GM23338 (cell line): ENCODE measurements at regions not wholly inside any gene's neighbourhood (a gene's known extent, or its start where the extent isn't known, plus 50 kb on each side); places are given as distances from the start of the nearest gene placed in this dataset.

ENCODE experiments used
- ATAC-seq: fragments of 200-7000 bp; cut with Tn5 transposase; 3 replicates; pipeline ENCODE4 v1.9.1; 2020
- DNase-seq: peaks from one replicate; pipeline ENCODE4 v3.0.0-alpha.2; 2015; ENCODE audit warnings: low spot score
- H2AFZ ChIP-seq: fragments of 200-600 bp; sonication (generic); 2 replicates; pipeline ENCODE4 v1.8.0; 2016; ENCODE audit warnings: antibody characterized with exemption, mild to moderate bottlenecking, moderate library complexity
- H3F3A ChIP-seq: fragments of 200-600 bp; sonication (generic); replicated peaks from 2 replicates; pipeline ENCODE4 v1.8.0; 2017; ENCODE audit warnings: antibody characterized with exemption, mixed run types, low read depth
- H3K27ac ChIP-seq: fragments of 200-600 bp; sonication (generic); 2 replicates; pipeline ENCODE4 v1.6.1; 2016; ENCODE audit warnings: low read depth
- H3K27me3 ChIP-seq: fragments of 200-600 bp; sonication (generic); 2 replicates; pipeline ENCODE4 v1.8.0; 2016; ENCODE audit warnings: mild to moderate bottlenecking, mixed run types, moderate library complexity; ENCODE audit not compliant: insufficient read depth
- H3K36me3 ChIP-seq: fragments of 200-600 bp; sonication (generic); 2 replicates; pipeline ENCODE4 v1.8.0; 2016; ENCODE audit warnings: mild to moderate bottlenecking; ENCODE audit not compliant: insufficient read depth
- H3K4me1 ChIP-seq: fragments of 200-600 bp; sonication (generic); 2 replicates; pipeline ENCODE4 v1.8.0; 2016; ENCODE audit warnings: mild to moderate bottlenecking, moderate library complexity; ENCODE audit not compliant: insufficient read depth
- H3K4me2 ChIP-seq: fragments of 200-600 bp; sonication (generic); 2 replicates; pipeline ENCODE4 v1.7.1; 2017; ENCODE audit warnings: mixed run types
- H3K4me3 ChIP-seq: fragments of 200-600 bp; sonication (generic); 2 replicates; pipeline ENCODE4 v1.6.1; 2016; ENCODE audit warnings: mixed run types
- H3K79me2 ChIP-seq: fragments of 200-600 bp; sonication (generic); replicated peaks from 2 replicates; pipeline ENCODE4 v1.8.0; 2017; ENCODE audit warnings: mild to moderate bottlenecking; ENCODE audit not compliant: insufficient read depth
- H3K9me2 ChIP-seq: fragments of 200-600 bp; sonication (generic); 2 replicates; pipeline ENCODE4 v1.8.0; 2017; ENCODE audit not compliant: insufficient read depth
- H4K20me1 ChIP-seq: fragments of 200-600 bp; sonication (generic); replicated peaks from 2 replicates; pipeline ENCODE4 v1.8.0; 2017; ENCODE audit warnings: mild to moderate bottlenecking; ENCODE audit not compliant: insufficient read depth
- H3K27ac Mint-ChIP-seq: 2 replicates; pipeline ENCODE4 v1.8.0; 2020; ENCODE audit warnings: inconsistent platforms, mild to moderate bottlenecking, moderate library complexity, mixed read lengths
- H3K27me3 Mint-ChIP-seq: 3 replicates; pipeline ENCODE4 v1.8.0; 2022; ENCODE audit warnings: low read depth, mild to moderate bottlenecking, moderate library complexity, mixed read lengths, inconsistent platforms; ENCODE audit not compliant: insufficient read depth, poor library complexity
- H3K36me3 Mint-ChIP-seq: 3 replicates; pipeline ENCODE4 v1.8.0; 2021; ENCODE audit warnings: low read depth, mild to moderate bottlenecking, inconsistent platforms, moderate library complexity, mixed read lengths
- H3K4me1 Mint-ChIP-seq: 3 replicates; pipeline ENCODE4 v1.8.0; 2020; ENCODE audit warnings: mild to moderate bottlenecking, inconsistent platforms, mixed read lengths
- H3K4me3 Mint-ChIP-seq: 3 replicates; pipeline ENCODE4 v1.8.0; 2021; ENCODE audit warnings: moderate library complexity, mild to moderate bottlenecking, inconsistent platforms, mixed read lengths
- H3K9me3 Mint-ChIP-seq: 3 replicates; pipeline ENCODE4 v1.8.0; 2020; ENCODE audit warnings: moderate library complexity, mild to moderate bottlenecking, inconsistent platforms, mixed read lengths
- CREB1 ChIP-seq: fragments of 250-450 bp; sonication (Bioruptor Pico); IDR thresholded peaks from 2 replicates; pipeline ENCODE4 v1.5.0; 2020; ENCODE audit warnings: low read depth, mild to moderate bottlenecking, moderate library complexity
- EZH2 ChIP-seq: fragments of 200-600 bp; sonication (generic); IDR thresholded peaks from one replicate; pipeline ENCODE4 v1.8.0; 2017; ENCODE audit warnings: antibody characterized with exemption, mild to moderate bottlenecking, low read depth; ENCODE audit not compliant: unreplicated experiment
- JUNB ChIP-seq: IDR thresholded peaks from one replicate; pipeline ENCODE4 v1.6.1; 2016; ENCODE audit warnings: antibody characterized with exemption; ENCODE audit not compliant: unreplicated experiment
- NANOG ChIP-seq: IDR thresholded peaks from 2 replicates; pipeline ENCODE4 v1.6.1; 2016; ENCODE audit warnings: antibody characterized with exemption, borderline replicate concordance
- POLR2AphosphoS5 ChIP-seq: IDR thresholded peaks from 2 replicates; pipeline ENCODE4 v1.6.1; 2016; ENCODE audit warnings: antibody characterized with exemption, low read depth
- STAT1 ChIP-seq: IDR thresholded peaks from one replicate; pipeline ENCODE4 v1.6.1; 2016; ENCODE audit warnings: antibody characterized with exemption; ENCODE audit not compliant: unreplicated experiment
- ZNF114 ChIP-seq: fragments of 250-450 bp; sonication (Bioruptor Pico); IDR thresholded peaks from 2 replicates; pipeline ENCODE4 v1.5.0; 2020; ENCODE audit warnings: mild to moderate bottlenecking, moderate library complexity
- ZNF331 ChIP-seq: fragments of 250-450 bp; sonication (Bioruptor Pico); IDR thresholded peaks from 2 replicates; pipeline ENCODE4 v1.5.0; 2020; ENCODE audit warnings: low read depth, mild to moderate bottlenecking, moderate library complexity
- TF ChIP-seq, protein P1 (sequence below): IDR thresholded peaks from 2 replicates; pipeline ENCODE4 v1.6.1; 2016; ENCODE audit warnings: antibody characterized with exemption
- TF ChIP-seq, protein P2 (sequence below): IDR thresholded peaks from one replicate; pipeline ENCODE4 v1.6.1; 2018; ENCODE audit warnings: antibody characterized with exemption; ENCODE audit not compliant: unreplicated experiment
- TF ChIP-seq, protein P3 (sequence below): fragments of 250-450 bp; sonication (Bioruptor Pico); IDR thresholded peaks from 2 replicates; pipeline ENCODE4 v1.5.0; 2020; ENCODE audit warnings: mild to moderate bottlenecking, moderate library complexity

GRCh38 chr18:1995041-1995612 is 576.2 kb downstream of the METTL4 start (continued):
- TF ChIP-seq EZH2, result no peak
- TF ChIP-seq, protein P1, sequence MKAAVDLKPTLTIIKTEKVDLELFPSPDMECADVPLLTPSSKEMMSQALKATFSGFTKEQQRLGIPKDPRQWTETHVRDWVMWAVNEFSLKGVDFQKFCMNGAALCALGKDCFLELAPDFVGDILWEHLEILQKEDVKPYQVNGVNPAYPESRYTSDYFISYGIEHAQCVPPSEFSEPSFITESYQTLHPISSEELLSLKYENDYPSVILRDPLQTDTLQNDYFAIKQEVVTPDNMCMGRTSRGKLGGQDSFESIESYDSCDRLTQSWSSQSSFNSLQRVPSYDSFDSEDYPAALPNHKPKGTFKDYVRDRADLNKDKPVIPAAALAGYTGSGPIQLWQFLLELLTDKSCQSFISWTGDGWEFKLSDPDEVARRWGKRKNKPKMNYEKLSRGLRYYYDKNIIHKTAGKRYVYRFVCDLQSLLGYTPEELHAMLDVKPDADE, result no peak

GRCh38 chr18:1998121-1998520 is 573.2 kb downstream of the METTL4 start:
- peaks cover 9% of the 10 kb centered on the region for H3K4me1 Mint-ChIP-seq
- no peak for DNase-seq
- Histone ChIP-seq H3K27ac (no peak overlapping the region), H3F3A (no peaks in the 10 kb centered on the region), H3K4me3 (no peak overlapping the region), H3K9me2 (peaks cover 8% of the 10 kb centered on the region), H3K36me3 (no peaks in the 10 kb centered on the region), H2AFZ (no peak overlapping the region), H3K79me2 (no peaks in the 10 kb centered on the region), H3K4me2 (no peak overlapping the region), H3K27me3 (no peaks in the 10 kb centered on the region), H3K4me1 (peaks cover 5% of the 10 kb centered on the region; the same call in 1 of the 2 replicates), H4K20me1 (no peaks in the 10 kb centered on the region)
- H3K9me3 Mint-ChIP-seq, result peaks cover 10% of the 10 kb centered on the region; the same call in 2 of the 3 replicates
- H3K27me3 Mint-ChIP-seq, result peaks cover 3% of the 10 kb centered on the region
- peaks cover 3% of the 10 kb centered on the region; the same call in 2 of the 3 replicates for H3K36me3 Mint-ChIP-seq
- H3K27ac Mint-ChIP-seq, result no peak overlapping the region
- H3K4me3 Mint-ChIP-seq, result no peak overlapping the region
- ATAC-seq, result no peak
- TF ChIP-seq POLR2AphosphoS5, result no peak
- no peak for TF ChIP-seq ZNF331
- TF ChIP-seq, protein P2, sequence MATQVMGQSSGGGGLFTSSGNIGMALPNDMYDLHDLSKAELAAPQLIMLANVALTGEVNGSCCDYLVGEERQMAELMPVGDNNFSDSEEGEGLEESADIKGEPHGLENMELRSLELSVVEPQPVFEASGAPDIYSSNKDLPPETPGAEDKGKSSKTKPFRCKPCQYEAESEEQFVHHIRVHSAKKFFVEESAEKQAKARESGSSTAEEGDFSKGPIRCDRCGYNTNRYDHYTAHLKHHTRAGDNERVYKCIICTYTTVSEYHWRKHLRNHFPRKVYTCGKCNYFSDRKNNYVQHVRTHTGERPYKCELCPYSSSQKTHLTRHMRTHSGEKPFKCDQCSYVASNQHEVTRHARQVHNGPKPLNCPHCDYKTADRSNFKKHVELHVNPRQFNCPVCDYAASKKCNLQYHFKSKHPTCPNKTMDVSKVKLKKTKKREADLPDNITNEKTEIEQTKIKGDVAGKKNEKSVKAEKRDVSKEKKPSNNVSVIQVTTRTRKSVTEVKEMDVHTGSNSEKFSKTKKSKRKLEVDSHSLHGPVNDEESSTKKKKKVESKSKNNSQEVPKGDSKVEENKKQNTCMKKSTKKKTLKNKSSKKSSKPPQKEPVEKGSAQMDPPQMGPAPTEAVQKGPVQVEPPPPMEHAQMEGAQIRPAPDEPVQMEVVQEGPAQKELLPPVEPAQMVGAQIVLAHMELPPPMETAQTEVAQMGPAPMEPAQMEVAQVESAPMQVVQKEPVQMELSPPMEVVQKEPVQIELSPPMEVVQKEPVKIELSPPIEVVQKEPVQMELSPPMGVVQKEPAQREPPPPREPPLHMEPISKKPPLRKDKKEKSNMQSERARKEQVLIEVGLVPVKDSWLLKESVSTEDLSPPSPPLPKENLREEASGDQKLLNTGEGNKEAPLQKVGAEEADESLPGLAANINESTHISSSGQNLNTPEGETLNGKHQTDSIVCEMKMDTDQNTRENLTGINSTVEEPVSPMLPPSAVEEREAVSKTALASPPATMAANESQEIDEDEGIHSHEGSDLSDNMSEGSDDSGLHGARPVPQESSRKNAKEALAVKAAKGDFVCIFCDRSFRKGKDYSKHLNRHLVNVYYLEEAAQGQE, result no peak
- TF ChIP-seq EZH2, result no peak
- no peak for TF ChIP-seq CREB1 (CRISPR knock-in tag)
- TF ChIP-seq JUNB, result no peak
- no peak for TF ChIP-seq NANOG
- TF ChIP-seq STAT1, result no peak
- TF ChIP-seq, protein P1, result no peak
- TF ChIP-seq ZNF114 (CRISPR knock-in tag), result no peak
- TF ChIP-seq, protein P3, sequence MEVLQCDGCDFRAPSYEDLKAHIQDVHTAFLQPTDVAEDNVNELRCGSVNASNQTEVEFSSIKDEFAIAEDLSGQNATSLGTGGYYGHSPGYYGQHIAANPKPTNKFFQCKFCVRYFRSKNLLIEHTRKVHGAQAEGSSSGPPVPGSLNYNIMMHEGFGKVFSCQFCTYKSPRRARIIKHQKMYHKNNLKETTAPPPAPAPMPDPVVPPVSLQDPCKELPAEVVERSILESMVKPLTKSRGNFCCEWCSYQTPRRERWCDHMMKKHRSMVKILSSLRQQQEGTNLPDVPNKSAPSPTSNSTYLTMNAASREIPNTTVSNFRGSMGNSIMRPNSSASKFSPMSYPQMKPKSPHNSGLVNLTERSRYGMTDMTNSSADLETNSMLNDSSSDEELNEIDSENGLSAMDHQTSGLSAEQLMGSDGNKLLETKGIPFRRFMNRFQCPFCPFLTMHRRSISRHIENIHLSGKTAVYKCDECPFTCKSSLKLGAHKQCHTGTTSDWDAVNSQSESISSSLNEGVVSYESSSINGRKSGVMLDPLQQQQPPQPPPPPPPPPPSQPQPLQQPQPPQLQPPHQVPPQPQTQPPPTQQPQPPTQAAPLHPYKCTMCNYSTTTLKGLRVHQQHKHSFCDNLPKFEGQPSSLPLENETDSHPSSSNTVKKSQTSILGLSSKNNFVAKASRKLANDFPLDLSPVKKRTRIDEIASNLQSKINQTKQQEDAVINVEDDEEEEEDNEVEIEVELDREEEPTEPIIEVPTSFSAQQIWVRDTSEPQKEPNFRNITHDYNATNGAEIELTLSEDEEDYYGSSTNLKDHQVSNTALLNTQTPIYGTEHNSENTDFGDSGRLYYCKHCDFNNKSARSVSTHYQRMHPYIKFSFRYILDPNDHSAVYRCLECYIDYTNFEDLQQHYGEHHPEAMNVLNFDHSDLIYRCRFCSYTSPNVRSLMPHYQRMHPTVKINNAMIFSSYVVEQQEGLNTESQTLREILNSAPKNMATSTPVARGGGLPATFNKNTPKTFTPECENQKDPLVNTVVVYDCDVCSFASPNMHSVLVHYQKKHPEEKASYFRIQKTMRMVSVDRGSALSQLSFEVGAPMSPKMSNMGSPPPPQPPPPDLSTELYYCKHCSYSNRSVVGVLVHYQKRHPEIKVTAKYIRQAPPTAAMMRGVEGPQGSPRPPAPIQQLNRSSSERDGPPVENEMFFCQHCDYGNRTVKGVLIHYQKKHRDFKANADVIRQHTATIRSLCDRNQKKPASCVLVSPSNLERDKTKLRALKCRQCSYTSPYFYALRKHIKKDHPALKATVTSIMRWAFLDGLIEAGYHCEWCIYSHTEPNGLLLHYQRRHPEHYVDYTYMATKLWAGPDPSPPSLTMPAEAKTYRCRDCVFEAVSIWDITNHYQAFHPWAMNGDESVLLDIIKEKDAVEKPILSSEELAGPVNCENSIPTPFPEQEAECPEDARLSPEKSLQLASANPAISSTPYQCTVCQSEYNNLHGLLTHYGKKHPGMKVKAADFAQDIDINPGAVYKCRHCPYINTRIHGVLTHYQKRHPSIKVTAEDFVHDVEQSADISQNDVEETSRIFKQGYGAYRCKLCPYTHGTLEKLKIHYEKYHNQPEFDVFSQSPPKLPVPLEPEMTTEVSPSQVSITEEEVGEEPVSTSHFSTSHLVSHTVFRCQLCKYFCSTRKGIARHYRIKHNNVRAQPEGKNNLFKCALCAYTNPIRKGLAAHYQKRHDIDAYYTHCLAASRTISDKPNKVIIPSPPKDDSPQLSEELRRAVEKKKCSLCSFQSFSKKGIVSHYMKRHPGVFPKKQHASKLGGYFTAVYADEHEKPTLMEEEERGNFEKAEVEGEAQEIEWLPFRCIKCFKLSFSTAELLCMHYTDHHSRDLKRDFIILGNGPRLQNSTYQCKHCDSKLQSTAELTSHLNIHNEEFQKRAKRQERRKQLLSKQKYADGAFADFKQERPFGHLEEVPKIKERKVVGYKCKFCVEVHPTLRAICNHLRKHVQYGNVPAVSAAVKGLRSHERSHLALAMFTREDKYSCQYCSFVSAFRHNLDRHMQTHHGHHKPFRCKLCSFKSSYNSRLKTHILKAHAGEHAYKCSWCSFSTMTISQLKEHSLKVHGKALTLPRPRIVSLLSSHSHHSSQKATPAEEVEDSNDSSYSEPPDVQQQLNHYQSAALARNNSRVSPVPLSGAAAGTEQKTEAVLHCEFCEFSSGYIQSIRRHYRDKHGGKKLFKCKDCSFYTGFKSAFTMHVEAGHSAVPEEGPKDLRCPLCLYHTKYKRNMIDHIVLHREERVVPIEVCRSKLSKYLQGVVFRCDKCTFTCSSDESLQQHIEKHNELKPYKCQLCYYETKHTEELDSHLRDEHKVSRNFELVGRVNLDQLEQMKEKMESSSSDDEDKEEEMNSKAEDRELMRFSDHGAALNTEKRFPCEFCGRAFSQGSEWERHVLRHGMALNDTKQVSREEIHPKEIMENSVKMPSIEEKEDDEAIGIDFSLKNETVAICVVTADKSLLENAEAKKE (CRISPR knock-in tag), result no peak
